ENCODE measurements at regions not wholly inside any gene's neighbourhood (a gene's known extent, or its start where the extent isn't known, plus 50 kb on each side); places are given as distances from the start of the nearest gene placed in this dataset.
"Not testable (repeated sequence)": the region's sequence is repeated elsewhere in the genome, so short reads cannot be mapped to it uniquely, and the experiment has no call there.

DNA sequence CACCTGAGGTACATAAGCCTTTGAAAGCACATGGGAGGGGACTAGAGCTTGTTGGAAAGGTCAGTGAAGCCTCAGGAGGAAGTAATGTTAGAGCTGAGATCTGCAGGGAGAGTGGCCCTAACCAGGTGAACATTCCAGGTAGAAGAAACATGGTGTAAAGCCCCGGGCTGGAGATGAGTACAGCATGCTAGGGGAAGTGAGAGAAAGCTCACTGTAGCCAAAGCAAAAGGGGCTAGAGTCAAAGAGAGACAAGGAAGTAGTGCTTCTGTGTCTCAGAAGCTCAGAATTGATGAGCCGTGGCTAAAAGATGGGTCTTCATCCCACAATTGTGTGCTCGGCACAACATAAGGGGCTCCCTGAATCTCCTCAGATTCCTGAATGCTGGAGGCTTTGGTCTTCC lies 481.8 kb downstream of the XYLT1 start:
- Histone ChIP-seq H3K27me3 (ENCODE audit: insufficient read depth, low read length) (no peaks in the 10 kb centered on the region), H3K4me3 (ENCODE audit: low read length) (no peak overlapping the region), H3K9ac (ENCODE audit: low read depth, low read length) (no peak overlapping the region), H3K36me3 (ENCODE audit: insufficient read depth, low read length) (no peaks in the 10 kb centered on the region), H3K9me3 (ENCODE audit: insufficient read depth, low read depth, low read length) (no peaks in the 10 kb centered on the region), H3K4me1 (ENCODE audit: insufficient read depth, low read length) (no peaks in the 10 kb centered on the region; the same call in 1 of the 2 replicates), H3K27ac (ENCODE audit: low read depth, low read length) (no peak overlapping the region)
- WGBS = 88% methylated on average over 3 of the region's 3 CpGs

DNA sequence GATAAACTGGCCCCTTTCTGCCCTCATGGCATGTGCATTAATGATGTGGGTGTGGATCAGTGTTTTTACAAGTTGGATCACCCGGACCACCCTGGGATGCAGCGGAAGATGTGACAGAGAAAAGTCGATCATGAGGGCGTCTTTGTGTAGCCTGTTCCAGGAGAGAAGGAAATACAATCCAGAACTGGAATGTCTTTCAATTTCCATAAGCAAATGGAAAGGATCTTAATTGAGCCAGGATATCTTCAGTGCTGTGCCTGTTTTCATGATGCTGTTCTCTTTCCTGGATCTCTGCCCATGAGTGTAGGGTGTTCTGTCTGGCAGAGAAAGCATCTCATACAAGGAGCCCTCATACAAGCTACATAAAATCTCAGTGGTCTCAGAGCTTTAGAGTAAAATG lies 481.4 kb downstream of the XYLT1 start:
- WGBS = 95% methylated on average over 4 of the region's 4 CpGs
- Histone ChIP-seq H3K9ac (ENCODE audit: low read depth, low read length) (no peak overlapping the region), H3K27ac (ENCODE audit: low read depth, low read length) (no peak overlapping the region), H3K4me1 (ENCODE audit: insufficient read depth, low read length) (no peaks in the 10 kb centered on the region; the same call in 1 of the 2 replicates), H3K9me3 (ENCODE audit: insufficient read depth, low read depth, low read length) (no peaks in the 10 kb centered on the region), H3K36me3 (ENCODE audit: insufficient read depth, low read length) (no peaks in the 10 kb centered on the region), H3K27me3 (ENCODE audit: insufficient read depth, low read length) (no peaks in the 10 kb centered on the region), H3K4me3 (ENCODE audit: low read length) (no peak overlapping the region)

DNA sequence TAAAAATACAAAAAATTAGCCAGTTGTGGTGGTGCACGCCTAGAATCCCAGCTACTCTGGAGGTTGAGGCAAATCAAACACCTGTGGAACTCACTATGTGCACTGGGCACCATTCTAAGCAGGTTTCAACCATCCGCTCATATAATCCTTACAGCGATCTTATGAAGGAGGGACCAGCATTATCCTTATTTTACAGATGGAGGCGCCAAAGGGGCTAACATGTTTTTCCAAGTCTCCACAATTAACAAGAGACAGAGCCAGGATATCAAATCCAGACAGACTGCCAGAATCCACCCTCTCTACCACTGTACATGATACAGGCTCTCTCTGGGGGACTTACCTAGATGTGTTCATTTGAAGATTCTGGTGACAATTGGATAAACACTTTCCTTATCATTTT lies 479.0 kb downstream of the XYLT1 start:
- Histone ChIP-seq H3K9me3 (ENCODE audit: insufficient read depth, low read depth, low read length) (no peaks in the 10 kb centered on the region), H3K27me3 (ENCODE audit: insufficient read depth, low read length) (no peaks in the 10 kb centered on the region), H3K9ac (ENCODE audit: low read depth, low read length) (no peak overlapping the region), H3K4me3 (ENCODE audit: low read length) (no peak overlapping the region), H3K36me3 (ENCODE audit: insufficient read depth, low read length) (no peaks in the 10 kb centered on the region), H3K4me1 (ENCODE audit: insufficient read depth, low read length) (no peaks in the 10 kb centered on the region; the same call in 1 of the 2 replicates), H3K27ac (ENCODE audit: low read depth, low read length) (no peak overlapping the region)
- 93% methylated on average over 4 of the region's 4 CpGs for WGBS

DNA sequence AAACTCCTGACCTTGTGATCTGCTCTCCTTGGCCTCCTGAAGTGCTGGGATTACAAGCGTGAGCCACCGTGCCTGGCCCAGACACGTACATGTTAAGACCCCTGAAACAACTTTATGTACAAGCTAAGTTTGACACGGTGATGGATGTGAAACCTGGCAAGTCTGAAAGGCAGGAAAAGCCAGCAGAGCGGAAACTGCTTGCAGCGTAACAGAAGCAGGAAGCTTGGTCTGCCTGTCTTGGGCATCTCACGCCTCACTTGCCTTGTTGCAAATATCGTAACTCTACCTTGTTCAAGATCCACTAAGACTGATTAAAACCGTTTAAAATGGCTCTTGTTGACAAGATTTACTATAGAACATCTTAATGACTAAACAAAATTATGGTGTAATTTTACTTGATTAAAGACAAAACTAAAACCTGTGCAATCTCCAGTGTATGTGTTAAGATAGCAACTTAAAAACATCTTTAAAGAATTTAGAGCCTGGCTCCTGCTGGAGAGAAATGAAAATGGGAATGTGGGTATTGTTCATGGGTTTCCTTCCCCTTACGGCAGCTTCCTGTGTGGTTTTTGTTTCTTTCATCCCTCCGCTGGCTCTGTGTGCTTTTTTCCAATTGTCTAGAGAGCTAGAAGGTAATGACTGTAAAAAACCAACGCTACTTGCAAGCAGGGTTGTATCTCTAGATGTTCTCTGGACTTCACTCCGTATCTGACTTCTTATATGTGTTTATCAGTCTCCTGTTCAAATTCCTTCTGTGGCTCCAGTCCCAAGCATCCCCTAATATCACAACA lies 477.6 kb downstream of the XYLT1 start:
- H3K27me3 ChIP-seq (ENCODE audit: insufficient read depth, low read length) = no peaks in the 10 kb centered on the region
- no peaks in the 10 kb centered on the region; the same call in 1 of the 2 replicates for H3K4me1 ChIP-seq (ENCODE audit: insufficient read depth, low read length)
- no peak overlapping the region for H3K4me3 ChIP-seq (ENCODE audit: low read length)
- no peak overlapping the region for H3K9ac ChIP-seq (ENCODE audit: low read depth, low read length)
- 89% methylated on average over 12 of the region's 13 CpGs for WGBS
- H3K27ac ChIP-seq (ENCODE audit: low read depth, low read length) = no peak overlapping the region
- no peaks in the 10 kb centered on the region for H3K9me3 ChIP-seq (ENCODE audit: insufficient read depth, low read depth, low read length)
- no peaks in the 10 kb centered on the region for H3K36me3 ChIP-seq (ENCODE audit: insufficient read depth, low read length)

DNA sequence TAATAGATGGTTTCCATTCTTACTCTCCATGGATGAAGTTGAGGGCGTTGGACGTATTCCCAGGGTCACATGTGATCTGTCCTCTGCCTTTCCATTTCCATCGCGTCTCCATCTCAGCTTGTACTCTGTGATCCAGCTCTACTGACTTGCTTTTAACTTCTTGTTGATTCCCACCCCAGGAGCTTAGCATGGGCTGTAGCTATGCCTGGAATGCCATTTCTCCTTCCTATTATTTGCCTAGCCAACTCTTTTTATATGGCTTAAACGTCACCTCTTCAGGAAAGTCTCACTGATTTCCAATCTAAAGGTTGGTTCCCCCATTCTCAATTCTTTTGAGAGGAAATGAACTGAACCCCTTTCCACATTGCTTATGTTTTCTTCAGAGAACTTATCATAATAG lies 475.9 kb downstream of the XYLT1 start:
- no peaks in the 10 kb centered on the region; the same call in 1 of the 2 replicates for H3K4me1 ChIP-seq (ENCODE audit: insufficient read depth, low read length)
- no peak overlapping the region for H3K4me3 ChIP-seq (ENCODE audit: low read length)
- no peaks in the 10 kb centered on the region for H3K36me3 ChIP-seq (ENCODE audit: insufficient read depth, low read length)
- H3K9ac ChIP-seq (ENCODE audit: low read depth, low read length) = no peak overlapping the region
- H3K27me3 ChIP-seq (ENCODE audit: insufficient read depth, low read length) = no peaks in the 10 kb centered on the region
- no peaks in the 10 kb centered on the region for H3K9me3 ChIP-seq (ENCODE audit: insufficient read depth, low read depth, low read length)
- H3K27ac ChIP-seq (ENCODE audit: low read depth, low read length) = no peak overlapping the region
- WGBS = 89% methylated on average over 5 of the region's 5 CpGs

DNA sequence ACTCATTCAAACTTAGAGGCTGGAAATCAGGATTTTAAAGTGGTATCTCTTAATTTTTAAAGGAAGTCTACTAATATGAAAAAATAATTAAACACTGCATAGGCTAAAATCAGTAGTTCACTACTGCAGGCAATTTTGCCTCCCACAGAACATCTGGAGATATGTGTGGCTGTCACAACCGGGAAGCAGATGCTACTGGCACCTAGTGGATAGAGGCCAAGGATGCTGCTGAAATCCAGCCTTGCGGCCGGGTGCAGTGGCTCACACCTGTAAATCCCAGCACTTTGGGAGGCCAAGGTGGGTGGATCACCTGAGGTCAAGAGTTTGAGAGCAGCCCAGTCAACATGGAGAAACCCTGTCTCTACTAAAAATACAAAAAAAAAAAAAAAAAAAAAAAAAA lies 473.9 kb downstream of the XYLT1 start:
- WGBS = 74% methylated on average over 3 of the region's 3 CpGs

DNA sequence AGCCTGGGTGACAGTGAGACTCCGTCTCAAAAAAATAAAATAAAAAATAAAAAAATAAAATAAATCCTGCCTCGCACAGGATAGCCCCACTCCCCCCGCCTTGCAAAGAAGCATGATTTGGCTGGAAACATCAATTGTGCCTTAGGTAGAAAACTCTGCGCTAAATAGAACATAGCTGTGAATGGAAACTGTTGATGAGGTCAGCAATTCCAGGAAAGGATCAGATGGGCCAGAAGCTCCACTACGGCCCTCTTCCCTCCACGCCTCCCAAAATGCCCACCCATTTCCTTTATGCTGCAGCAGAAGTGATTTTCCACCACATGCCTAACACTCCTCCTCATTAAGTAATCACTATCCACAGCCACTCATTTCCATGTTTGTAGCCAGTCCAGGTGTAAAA lies 473.4 kb downstream of the XYLT1 start:
- no peaks in the 10 kb centered on the region; the same call in 1 of the 2 replicates for H3K4me1 ChIP-seq (ENCODE audit: insufficient read depth, low read length)
- H3K9ac ChIP-seq (ENCODE audit: low read depth, low read length) = no peak overlapping the region
- H3K36me3 ChIP-seq (ENCODE audit: insufficient read depth, low read length) = no peaks in the 10 kb centered on the region
- 96% methylated on average over 5 of the region's 6 CpGs for WGBS
- no peak overlapping the region for H3K27ac ChIP-seq (ENCODE audit: low read depth, low read length)
- H3K27me3 ChIP-seq (ENCODE audit: insufficient read depth, low read length) = no peaks in the 10 kb centered on the region
- no peaks in the 10 kb centered on the region for H3K9me3 ChIP-seq (ENCODE audit: insufficient read depth, low read depth, low read length)
- H3K4me3 ChIP-seq (ENCODE audit: low read length) = no peak overlapping the region

More for the DNA sequence above, 473.9 kb downstream of the XYLT1 start:
- Histone ChIP-seq H3K9me3 (ENCODE audit: insufficient read depth, low read depth, low read length) (no peaks in the 10 kb centered on the region), H3K27me3 (ENCODE audit: insufficient read depth, low read length) (no peaks in the 10 kb centered on the region), H3K4me3 (ENCODE audit: low read length) (no peak overlapping the region), H3K27ac (ENCODE audit: low read depth, low read length) (no peak overlapping the region), H3K9ac (ENCODE audit: low read depth, low read length) (no peak overlapping the region), H3K4me1 (ENCODE audit: insufficient read depth, low read length) (no peaks in the 10 kb centered on the region; the same call in 1 of the 2 replicates), H3K36me3 (ENCODE audit: insufficient read depth, low read length) (no peaks in the 10 kb centered on the region)

DNA sequence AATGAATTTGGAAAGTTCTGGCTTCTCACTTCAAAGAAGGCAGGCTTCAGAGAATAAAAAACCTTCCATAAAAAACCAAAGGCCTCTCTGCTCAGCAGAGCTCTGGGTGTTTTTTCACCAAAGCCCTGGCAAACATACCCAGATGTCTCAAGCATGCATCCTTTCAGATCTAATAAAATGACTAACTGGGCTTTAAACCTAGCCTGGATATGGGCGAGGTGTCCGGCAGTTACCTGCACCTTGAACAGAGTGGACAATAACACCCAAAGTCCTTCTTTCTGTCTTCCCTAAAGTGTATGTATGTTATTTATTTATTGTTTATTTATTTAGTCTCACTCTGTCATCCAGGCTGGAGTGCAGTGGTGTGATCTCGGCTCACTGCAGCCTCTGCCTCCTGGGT lies 469.3 kb downstream of the XYLT1 start:
- Histone ChIP-seq H3K9me3 (ENCODE audit: insufficient read depth, low read depth, low read length) (no peaks in the 10 kb centered on the region), H3K27ac (ENCODE audit: low read depth, low read length) (no peak overlapping the region), H3K4me1 (ENCODE audit: insufficient read depth, low read length) (no peaks in the 10 kb centered on the region), H3K9ac (ENCODE audit: low read depth, low read length) (no peak overlapping the region), H3K27me3 (ENCODE audit: insufficient read depth, low read length) (no peaks in the 10 kb centered on the region), H3K4me3 (ENCODE audit: low read length) (no peak overlapping the region), H3K36me3 (ENCODE audit: insufficient read depth, low read length) (no peaks in the 10 kb centered on the region)
- WGBS = 97% methylated on average over 3 of the region's 3 CpGs

DNA sequence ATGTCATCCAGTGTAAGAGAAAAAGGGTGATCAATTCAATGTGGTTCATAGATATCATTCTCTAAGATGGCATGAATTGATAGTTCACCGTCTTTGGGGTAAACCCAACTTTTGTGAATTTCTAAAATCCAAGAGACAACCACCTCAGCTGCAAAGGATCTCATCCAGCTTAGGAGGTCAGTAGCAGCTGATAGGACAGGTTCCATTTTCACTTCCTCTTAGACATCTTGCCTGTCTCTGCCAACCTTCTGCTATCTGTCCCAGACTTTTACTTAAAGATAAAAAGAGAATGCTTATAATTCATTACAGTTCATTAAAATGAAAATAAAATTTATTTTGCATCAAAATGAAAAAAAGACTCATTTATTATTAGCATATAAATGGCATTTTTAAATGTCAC lies 468.2 kb downstream of the XYLT1 start:
- H3K36me3 ChIP-seq (ENCODE audit: insufficient read depth, low read length) = no peaks in the 10 kb centered on the region
- H3K27me3 ChIP-seq (ENCODE audit: insufficient read depth, low read length) = no peaks in the 10 kb centered on the region
- H3K9ac ChIP-seq (ENCODE audit: low read depth, low read length) = no peak overlapping the region
- no peaks in the 10 kb centered on the region for H3K4me1 ChIP-seq (ENCODE audit: insufficient read depth, low read length)
- no peaks in the 10 kb centered on the region for H3K9me3 ChIP-seq (ENCODE audit: insufficient read depth, low read depth, low read length)
- no peak overlapping the region for H3K27ac ChIP-seq (ENCODE audit: low read depth, low read length)
- 89% methylated on average over 1 of the region's 1 CpG for WGBS
- H3K4me3 ChIP-seq (ENCODE audit: low read length) = no peak overlapping the region

DNA sequence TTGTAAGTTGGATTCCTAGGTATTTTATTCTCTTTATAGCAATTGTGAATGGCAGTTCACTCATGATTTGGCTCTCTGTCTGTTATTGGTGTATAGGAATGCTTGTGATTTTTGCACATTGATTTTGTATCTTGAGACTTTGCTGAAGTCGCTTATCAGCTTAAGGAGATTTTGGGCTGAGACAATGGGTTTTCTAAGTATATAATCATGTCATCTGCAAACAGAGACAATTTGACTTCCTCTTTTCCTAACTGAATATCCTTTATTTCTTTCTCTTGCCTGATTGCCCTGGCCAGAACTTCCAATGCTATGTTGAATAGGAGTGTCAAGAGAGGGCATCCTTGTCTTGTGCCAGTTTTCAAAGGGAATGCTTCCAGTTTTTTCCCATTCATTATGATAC lies 464.8 kb downstream of the XYLT1 start:
- H3K4me3 ChIP-seq (ENCODE audit: low read length); H3K4me1 ChIP-seq (ENCODE audit: insufficient read depth, low read length); H3K27ac ChIP-seq (ENCODE audit: low read depth, low read length); H3K27me3 ChIP-seq (ENCODE audit: insufficient read depth, low read length); H3K9me3 ChIP-seq (ENCODE audit: insufficient read depth, low read depth, low read length); H3K36me3 ChIP-seq (ENCODE audit: insufficient read depth, low read length); H3K9ac ChIP-seq (ENCODE audit: low read depth, low read length): not testable (repeated sequence)
- 100% methylated on average over 1 of the region's 1 CpG for WGBS

DNA sequence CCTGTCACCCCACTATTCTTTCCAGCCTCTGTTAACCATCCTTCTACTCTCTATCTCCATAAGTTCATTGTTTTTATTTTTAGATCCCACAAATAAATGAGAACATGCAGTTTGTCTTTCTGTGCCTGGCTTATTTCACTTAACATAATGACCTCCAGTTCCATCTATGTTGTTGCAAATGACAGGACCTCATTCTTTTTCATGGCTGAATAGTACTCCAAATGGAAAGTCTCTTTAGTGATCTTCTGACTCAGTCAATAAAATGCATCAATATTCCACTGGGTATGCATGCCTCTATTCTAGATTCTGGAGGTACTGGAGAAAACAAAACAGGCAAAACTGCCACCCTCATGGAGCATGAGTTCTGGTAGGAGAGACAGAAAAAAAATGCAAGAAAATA lies 459.0 kb downstream of the XYLT1 start:
- H3K27ac ChIP-seq (ENCODE audit: low read depth, low read length) = no peak overlapping the region
- no peak overlapping the region for H3K9ac ChIP-seq (ENCODE audit: low read depth, low read length)
- H3K4me3 ChIP-seq (ENCODE audit: low read length) = no peak overlapping the region
- no peaks in the 10 kb centered on the region for H3K36me3 ChIP-seq (ENCODE audit: insufficient read depth, low read length)
- no peaks in the 10 kb centered on the region for H3K9me3 ChIP-seq (ENCODE audit: insufficient read depth, low read depth, low read length)
- H3K27me3 ChIP-seq (ENCODE audit: insufficient read depth, low read length) = no peaks in the 10 kb centered on the region
- H3K4me1 ChIP-seq (ENCODE audit: insufficient read depth, low read length) = no peaks in the 10 kb centered on the region

DNA sequence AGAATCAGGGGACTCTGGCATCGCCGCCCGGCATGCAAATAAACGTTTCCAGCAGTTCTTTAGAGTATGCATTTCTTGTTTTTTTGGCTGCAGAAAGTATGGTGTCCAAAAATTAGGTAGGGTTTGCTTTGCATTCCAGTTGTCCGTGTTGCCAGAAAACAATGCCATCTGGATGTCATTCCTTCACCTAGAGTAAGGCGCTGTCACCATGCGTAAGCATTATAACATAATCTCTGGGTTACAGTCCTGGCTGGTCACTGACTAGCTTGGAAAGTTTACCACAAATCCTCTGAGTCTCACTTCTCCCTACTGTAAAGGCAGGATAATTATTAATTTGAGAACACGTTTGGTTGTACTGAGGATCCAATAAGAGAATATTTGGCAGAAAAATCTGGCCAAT lies 457.7 kb downstream of the XYLT1 start:
- Histone ChIP-seq H3K9me3 (ENCODE audit: insufficient read depth, low read depth, low read length) (no peaks in the 10 kb centered on the region), H3K27ac (ENCODE audit: low read depth, low read length) (no peak overlapping the region), H3K36me3 (ENCODE audit: insufficient read depth, low read length) (no peaks in the 10 kb centered on the region), H3K9ac (ENCODE audit: low read depth, low read length) (no peak overlapping the region), H3K4me1 (ENCODE audit: insufficient read depth, low read length) (no peaks in the 10 kb centered on the region), H3K27me3 (ENCODE audit: insufficient read depth, low read length) (no peaks in the 10 kb centered on the region), H3K4me3 (ENCODE audit: low read length) (no peak overlapping the region)
- WGBS = 95% methylated on average over 8 of the region's 8 CpGs

Data from HUES64 (cell line).